Neural progenitor cell (in vitro differentiated cells): ENCODE measurements at regions not wholly inside any gene's neighbourhood (a gene's known extent, or its start where the extent isn't known, plus 50 kb on each side); places are given as distances from the start of the nearest gene placed in this dataset.

Experiments used
- DNase-seq: peaks from one replicate; pipeline ENCODE4 v3.0.0-alpha.2; 2016; ENCODE audit warnings: low spot score
- H2AFZ ChIP-seq: fragments of 200-600 bp; sonication (generic); replicated peaks from 2 replicates; pipeline ENCODE4 v1.6.1; 2016; ENCODE audit warnings: antibody characterized with exemption
- H3F3A ChIP-seq: fragments of 200-600 bp; sonication (generic); 2 replicates; pipeline ENCODE4 v1.6.1; 2016; ENCODE audit warnings: antibody characterized with exemption, low read depth
- H3K27ac ChIP-seq: fragments of 200-600 bp; sonication (generic); 2 replicates; pipeline ENCODE4 v1.5.1; 2016; ENCODE audit warnings: mild to moderate bottlenecking
- H3K27me3 ChIP-seq: fragments of 200-600 bp; sonication (generic); 2 replicates; pipeline ENCODE4 v1.6.1; 2016; ENCODE audit warnings: mild to moderate bottlenecking, moderate library complexity
- H3K36me3 ChIP-seq: fragments of 200-600 bp; sonication (generic); 2 replicates; pipeline ENCODE4 v1.5.1; 2016
- H3K4me1 ChIP-seq: fragments of 200-600 bp; sonication (generic); 2 replicates; pipeline ENCODE4 v1.6.1; 2016; ENCODE audit warnings: mixed run types
- H3K4me2 ChIP-seq: fragments of 200-600 bp; sonication (generic); 2 replicates; pipeline ENCODE4 v1.6.1; 2016
- H3K4me3 ChIP-seq: fragments of 200-600 bp; sonication (generic); 2 replicates; pipeline ENCODE4 v1.5.1; 2016
- H3K79me2 ChIP-seq: fragments of 200-600 bp; sonication (generic); 2 replicates; pipeline ENCODE4 v1.6.1; 2016; ENCODE audit warnings: low read depth
- H3K9ac ChIP-seq: fragments of 200-600 bp; sonication (generic); 2 replicates; pipeline ENCODE4 v1.6.1; 2016
- H3K9me3 ChIP-seq: fragments of 200-600 bp; sonication (generic); 2 replicates; pipeline ENCODE4 v1.5.1; 2016; ENCODE audit warnings: low read depth
- H4K20me1 ChIP-seq: fragments of 200-600 bp; sonication (generic); 2 replicates; pipeline ENCODE4 v1.6.1; 2016; ENCODE audit warnings: low read depth
- H3K27ac Mint-ChIP-seq: 3 replicates; pipeline ENCODE4 v1.8.0; 2021; ENCODE audit warnings: mixed read lengths
- H3K27me3 Mint-ChIP-seq: 2 replicates; pipeline ENCODE4 v1.8.0; 2022; ENCODE audit warnings: low read depth, mild to moderate bottlenecking, inconsistent platforms, moderate library complexity, mixed read lengths; ENCODE audit not compliant: insufficient read depth
- H3K36me3 Mint-ChIP-seq: 3 replicates; pipeline ENCODE4 v1.8.0; 2021; ENCODE audit warnings: mixed read lengths
- H3K4me1 Mint-ChIP-seq: 3 replicates; pipeline ENCODE4 v1.8.0; 2021; ENCODE audit warnings: mixed read lengths
- H3K4me3 Mint-ChIP-seq: 3 replicates; pipeline ENCODE4 v1.8.0; 2021; ENCODE audit warnings: mild to moderate bottlenecking, moderate library complexity, mixed read lengths
- H3K9me3 Mint-ChIP-seq: 3 replicates; pipeline ENCODE4 v1.8.0; 2020; ENCODE audit warnings: mixed read lengths
- CTCF ChIP-seq: fragments of 200-600 bp; sonication (generic); IDR thresholded peaks from 2 replicates; pipeline ENCODE4 v1.5.1; 2017; ENCODE audit warnings: antibody characterized with exemption, mild to moderate bottlenecking
- EZH2 ChIP-seq: fragments of 200-600 bp; sonication (generic); IDR thresholded peaks from 2 replicates; pipeline ENCODE4 v1.6.1; 2017; ENCODE audit warnings: antibody characterized with exemption, mild to moderate bottlenecking, moderate library complexity
- EZH2phosphoT487 ChIP-seq: fragments of 200-600 bp; sonication (generic); IDR thresholded peaks from 2 replicates; pipeline ENCODE4 v1.6.1; 2017; ENCODE audit warnings: antibody characterized with exemption

GRCh38 chr6:11486959-11487358 lies 50.6 kb upstream of the TMEM170B start:
- H3K36me3 Mint-ChIP-seq: no peaks in the 10 kb centered on the region
- Histone ChIP-seq H3K4me3 (no peak overlapping the region), H3K27me3 (no peaks in the 10 kb centered on the region), H2AFZ (no peak overlapping the region), H4K20me1 (no peaks in the 10 kb centered on the region), H3K27ac (peak overlapping the region; percentile 68), H3K79me2 (no peaks in the 10 kb centered on the region), H3K9ac (no peak overlapping the region), H3K4me2 (peak overlapping the region; percentile 27), H3K9me3 (no peaks in the 10 kb centered on the region), H3K4me1 (peaks cover 27% of the 10 kb centered on the region), H3F3A (peaks cover 20% of the 10 kb centered on the region), H3K36me3 (no peaks in the 10 kb centered on the region)
- TF ChIP-seq CTCF (no peak), EZH2 (no peak), EZH2phosphoT487 (no peak)
- peaks cover 2% of the 10 kb centered on the region for H3K27me3 Mint-ChIP-seq
- peaks cover 31% of the 10 kb centered on the region for H3K4me1 Mint-ChIP-seq
- no peak overlapping the region for H3K4me3 Mint-ChIP-seq
- DNase-seq: no peak
- H3K27ac Mint-ChIP-seq: no peak overlapping the region
- H3K9me3 Mint-ChIP-seq: no peaks in the 10 kb centered on the region

- H3K27me3 ChIP-seq: no peaks in the 10 kb centered on the region
- no peak for DNase-seq
- H3K36me3 ChIP-seq: no peaks in the 10 kb centered on the region
- H4K20me1 ChIP-seq: no peaks in the 10 kb centered on the region
- H3K79me2 ChIP-seq: no peaks in the 10 kb centered on the region
- H3K4me2 ChIP-seq: peak overlapping the region; percentile 27
- TF ChIP-seq CTCF (no peak), EZH2phosphoT487 (no peak), EZH2 (no peak)
- H3K4me1 ChIP-seq: peaks cover 27% of the 10 kb centered on the region
- peaks cover 31% of the 10 kb centered on the region for H3K4me1 Mint-ChIP-seq
- no peak overlapping the region for H3K4me3 Mint-ChIP-seq
- H3K9ac ChIP-seq: no peak overlapping the region
- H3K27ac ChIP-seq: peak overlapping the region; percentile 68
- H3K9me3 Mint-ChIP-seq: no peaks in the 10 kb centered on the region
- peak overlapping the region; percentile 87 for H3K27ac Mint-ChIP-seq
- H2AFZ ChIP-seq: peak overlapping the region; percentile 1
- H3K9me3 ChIP-seq: no peaks in the 10 kb centered on the region
- H3K4me3 ChIP-seq: no peak overlapping the region
- H3K27me3 Mint-ChIP-seq: peaks cover 2% of the 10 kb centered on the region
- no peaks in the 10 kb centered on the region for H3K36me3 Mint-ChIP-seq
- H3F3A ChIP-seq: peaks cover 20% of the 10 kb centered on the region
Observed at GRCh38 chr6:11486486-11486885, 51.1 kb upstream of the TMEM170B start.

- Histone ChIP-seq H2AFZ (peak overlapping the region; percentile 1), H3K9ac (no peak overlapping the region), H3K9me3 (no peaks in the 10 kb centered on the region), H3K4me2 (peak overlapping the region; percentile 27), H3K4me3 (no peak overlapping the region), H3K27ac (peak overlapping the region; percentile 68), H3K4me1 (peaks cover 27% of the 10 kb centered on the region), H3F3A (peaks cover 20% of the 10 kb centered on the region), H3K27me3 (no peaks in the 10 kb centered on the region), H3K36me3 (no peaks in the 10 kb centered on the region), H3K79me2 (no peaks in the 10 kb centered on the region), H4K20me1 (no peaks in the 10 kb centered on the region)
- Mint-ChIP-seq H3K4me1 (peaks cover 31% of the 10 kb centered on the region), H3K4me3 (no peak overlapping the region), H3K9me3 (no peaks in the 10 kb centered on the region), H3K27me3 (peaks cover 2% of the 10 kb centered on the region), H3K27ac (peak overlapping the region; percentile 87), H3K36me3 (no peaks in the 10 kb centered on the region)
- peak; percentile 15 for DNase-seq
- TF ChIP-seq EZH2 (no peak), EZH2phosphoT487 (no peak), CTCF (no peak)
Observed at GRCh38 chr6:11486051-11486450, 51.5 kb upstream of the TMEM170B start.
